ENCODE measurements at regions not wholly inside any gene's neighbourhood (a gene's known extent, or its start where the extent isn't known, plus 50 kb on each side); places are given as distances from the start of the nearest gene placed in this dataset.

DNA sequence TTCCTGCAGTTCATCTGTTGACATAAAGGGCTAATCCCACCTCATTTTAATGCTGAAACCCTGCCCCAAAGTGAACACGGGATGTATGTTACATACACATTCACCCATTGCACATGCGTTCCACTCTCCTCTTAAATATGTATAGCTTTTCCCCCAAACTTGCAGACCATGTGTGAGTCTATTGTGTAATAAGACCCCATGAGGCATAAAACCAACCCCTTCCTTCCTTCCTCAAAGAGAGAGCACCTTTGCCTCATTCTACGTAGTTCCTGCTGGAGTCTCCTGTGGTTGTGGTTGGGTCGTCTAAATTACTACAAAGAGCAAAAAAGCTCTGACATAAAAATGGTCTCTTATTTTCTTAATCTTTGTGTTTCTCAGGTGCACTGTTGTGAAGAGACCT is 345.7 kb upstream of the KLF6 start:
- Histone ChIP-seq H3K4me1 (no peaks in the 10 kb centered on the region), H3K36me3 (no peaks in the 10 kb centered on the region), H3K9me3 (no peaks in the 10 kb centered on the region), H3K27me3 (no peaks in the 10 kb centered on the region), H3K4me3 (ENCODE audit: low read depth, low read length) (no peak overlapping the region)
- DNase-seq = no peak
- TF ChIP-seq, protein P1, sequence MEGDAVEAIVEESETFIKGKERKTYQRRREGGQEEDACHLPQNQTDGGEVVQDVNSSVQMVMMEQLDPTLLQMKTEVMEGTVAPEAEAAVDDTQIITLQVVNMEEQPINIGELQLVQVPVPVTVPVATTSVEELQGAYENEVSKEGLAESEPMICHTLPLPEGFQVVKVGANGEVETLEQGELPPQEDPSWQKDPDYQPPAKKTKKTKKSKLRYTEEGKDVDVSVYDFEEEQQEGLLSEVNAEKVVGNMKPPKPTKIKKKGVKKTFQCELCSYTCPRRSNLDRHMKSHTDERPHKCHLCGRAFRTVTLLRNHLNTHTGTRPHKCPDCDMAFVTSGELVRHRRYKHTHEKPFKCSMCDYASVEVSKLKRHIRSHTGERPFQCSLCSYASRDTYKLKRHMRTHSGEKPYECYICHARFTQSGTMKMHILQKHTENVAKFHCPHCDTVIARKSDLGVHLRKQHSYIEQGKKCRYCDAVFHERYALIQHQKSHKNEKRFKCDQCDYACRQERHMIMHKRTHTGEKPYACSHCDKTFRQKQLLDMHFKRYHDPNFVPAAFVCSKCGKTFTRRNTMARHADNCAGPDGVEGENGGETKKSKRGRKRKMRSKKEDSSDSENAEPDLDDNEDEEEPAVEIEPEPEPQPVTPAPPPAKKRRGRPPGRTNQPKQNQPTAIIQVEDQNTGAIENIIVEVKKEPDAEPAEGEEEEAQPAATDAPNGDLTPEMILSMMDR (IDR thresholded peaks at IDR 0.05; ENCODE audit: low read depth, low read length) = no peak

DNA sequence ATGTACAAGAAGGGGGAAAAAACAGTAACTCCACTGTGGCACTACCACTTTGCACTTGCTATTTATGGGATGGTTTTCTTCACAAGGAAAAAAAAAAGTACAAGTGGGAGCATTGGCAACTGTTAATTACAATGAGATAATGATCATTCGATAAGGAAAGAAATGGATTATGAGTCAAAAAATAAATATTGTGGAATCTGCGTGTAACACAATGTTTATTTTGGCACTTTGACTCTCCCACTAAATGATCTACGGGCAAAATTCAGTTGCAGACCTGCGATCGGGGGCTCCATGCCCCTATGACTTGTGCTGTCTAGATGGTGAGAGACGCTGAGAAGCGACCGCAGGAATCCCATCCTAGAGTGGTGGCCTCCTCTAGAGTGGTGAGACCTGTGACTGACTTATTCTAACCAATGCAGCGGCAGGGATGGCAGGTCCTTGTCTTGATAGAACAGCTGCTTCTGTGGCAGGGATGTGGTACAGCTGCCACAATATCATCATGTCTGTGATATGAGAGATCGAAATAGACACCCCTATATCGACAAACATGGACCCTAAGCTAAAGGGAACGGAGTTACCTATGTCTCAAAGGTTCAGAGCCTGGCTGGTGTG is 345.0 kb upstream of the KLF6 start:
- Histone ChIP-seq H3K4me1 (no peaks in the 10 kb centered on the region), H3K27me3 (no peaks in the 10 kb centered on the region), H3K4me3 (ENCODE audit: low read depth, low read length) (no peak overlapping the region), H3K36me3 (no peaks in the 10 kb centered on the region), H3K9me3 (no peaks in the 10 kb centered on the region)
- no peak for DNase-seq
- TF ChIP-seq, protein P1 (IDR thresholded peaks at IDR 0.05; ENCODE audit: low read depth, low read length) = no peak

DNA sequence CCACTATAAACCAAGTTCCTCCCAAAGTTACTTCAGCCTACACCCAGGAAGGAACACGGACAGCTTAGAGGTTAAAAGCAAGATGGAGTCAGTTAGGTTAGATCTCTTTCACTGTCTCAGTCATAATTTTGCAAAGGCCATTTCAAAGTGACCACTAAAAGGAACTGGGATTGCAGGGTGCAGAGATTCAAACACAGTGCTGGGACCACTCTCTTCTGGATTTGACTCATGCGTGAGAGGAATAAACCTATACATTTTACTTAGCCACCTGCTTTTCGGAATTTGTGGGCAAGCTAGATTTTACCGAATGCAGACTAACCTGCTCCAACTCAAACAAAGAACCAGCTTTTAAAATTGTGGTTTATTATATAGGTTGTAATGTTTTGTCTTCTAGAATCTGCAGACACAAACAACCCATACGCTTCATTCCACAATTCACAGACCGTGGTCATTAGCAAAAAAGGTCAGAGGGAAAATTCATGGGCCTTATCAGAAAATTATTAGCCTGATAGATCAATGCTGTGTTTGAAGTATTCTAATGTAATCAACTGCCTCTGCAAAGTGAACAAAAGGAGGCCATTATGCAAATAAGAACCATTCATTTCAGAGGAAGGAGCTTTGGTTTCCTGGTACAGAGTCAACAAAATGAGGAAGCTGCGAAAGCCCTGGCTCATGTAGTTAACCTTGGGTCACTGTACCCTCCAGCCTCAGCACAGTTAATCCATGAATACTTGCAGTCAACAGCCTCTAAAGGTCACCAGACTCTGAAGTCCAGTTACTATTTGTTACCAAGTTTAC is 342.7 kb upstream of the KLF6 start:
- no peak for DNase-seq

DNA sequence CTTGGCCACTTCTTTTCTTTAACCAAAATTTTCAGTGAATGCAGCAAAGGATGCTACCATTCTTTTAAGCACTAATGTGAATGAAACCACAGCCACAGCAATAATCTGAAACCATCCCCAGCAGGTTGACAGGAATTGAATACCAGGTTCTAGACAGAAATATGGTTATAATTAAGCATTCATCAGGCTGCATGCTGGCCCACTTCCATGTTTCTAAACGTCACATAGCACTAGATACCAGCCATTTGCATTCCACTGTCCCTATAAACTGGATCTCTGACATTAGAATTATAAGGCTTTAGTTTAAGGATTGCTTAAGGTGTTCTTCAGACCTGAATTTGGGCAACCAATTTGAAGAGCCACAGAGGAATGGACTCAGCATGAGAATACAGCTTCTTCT is 340.8 kb upstream of the KLF6 start:
- TF ChIP-seq, protein P1 (IDR thresholded peaks at IDR 0.05; ENCODE audit: low read depth, low read length) = no peak
- no peaks in the 10 kb centered on the region for H3K4me1 ChIP-seq
- H3K9me3 ChIP-seq = no peaks in the 10 kb centered on the region
- no peak overlapping the region for H3K4me3 ChIP-seq (ENCODE audit: low read depth, low read length)
- no peaks in the 10 kb centered on the region for H3K27me3 ChIP-seq
- no peaks in the 10 kb centered on the region for H3K36me3 ChIP-seq
- no peak for DNase-seq

More for the DNA sequence above, 342.7 kb upstream of the KLF6 start:
- H3K4me3 ChIP-seq (ENCODE audit: low read depth, low read length) = no peak overlapping the region
- H3K36me3 ChIP-seq = no peaks in the 10 kb centered on the region
- no peaks in the 10 kb centered on the region for H3K9me3 ChIP-seq
- no peaks in the 10 kb centered on the region for H3K4me1 ChIP-seq
- H3K27me3 ChIP-seq = no peaks in the 10 kb centered on the region
- TF ChIP-seq, protein P1 (IDR thresholded peaks at IDR 0.05; ENCODE audit: low read depth, low read length) = no peak

DNA sequence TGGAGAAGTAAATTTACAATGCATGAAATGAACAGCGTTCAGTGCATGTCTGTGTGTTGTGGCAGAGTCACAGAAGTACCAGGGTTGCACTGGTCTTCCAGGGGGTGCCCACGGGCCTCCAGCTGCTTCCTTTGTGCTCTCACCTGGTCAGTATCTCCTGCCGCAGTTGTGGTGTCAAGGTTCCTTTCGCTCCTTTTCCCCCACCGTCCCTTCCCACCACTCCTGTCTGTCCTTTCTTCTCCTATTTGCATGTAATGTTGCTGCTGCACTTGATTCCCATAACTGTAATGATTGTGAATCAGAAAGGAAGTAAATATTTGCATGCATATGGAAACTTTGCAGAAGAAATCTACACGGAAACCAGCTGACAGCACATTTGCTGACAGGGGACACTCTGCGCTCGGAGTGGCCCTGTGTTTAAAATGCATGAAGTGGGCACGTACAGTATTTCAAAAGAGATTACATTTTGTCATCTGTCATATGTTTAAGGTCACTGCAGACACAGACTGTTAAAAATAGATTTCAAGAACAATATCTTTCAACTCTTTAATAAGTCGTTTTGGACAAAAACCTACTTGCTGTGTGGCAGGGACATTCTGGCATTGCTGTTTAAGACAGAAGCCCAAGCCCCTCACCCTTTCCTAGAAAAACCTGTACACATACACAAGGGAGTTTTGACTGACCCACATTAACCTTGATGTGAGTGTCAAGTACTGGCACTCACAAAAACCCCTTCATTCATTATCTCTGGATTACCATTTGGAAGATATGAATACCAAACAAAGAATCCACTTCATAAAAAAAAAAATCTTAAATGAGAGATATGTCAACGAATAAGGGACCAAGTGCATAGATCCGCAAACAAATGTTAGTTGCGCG is 336.7 kb upstream of the KLF6 start:
- DNase-seq = no peak
- no peaks in the 10 kb centered on the region for H3K9me3 ChIP-seq
- no peak overlapping the region for H3K4me3 ChIP-seq (ENCODE audit: low read depth, low read length)
- no peaks in the 10 kb centered on the region for H3K36me3 ChIP-seq
- H3K27me3 ChIP-seq = no peaks in the 10 kb centered on the region
- H3K4me1 ChIP-seq = no peaks in the 10 kb centered on the region
- TF ChIP-seq, protein P1 (IDR thresholded peaks at IDR 0.05; ENCODE audit: low read depth, low read length) = no peak
